ENCODE measurements at regions not wholly inside any gene's neighbourhood (a gene's known extent, or its start where the extent isn't known, plus 50 kb on each side); places are given as distances from the start of the nearest gene placed in this dataset.

DNA sequence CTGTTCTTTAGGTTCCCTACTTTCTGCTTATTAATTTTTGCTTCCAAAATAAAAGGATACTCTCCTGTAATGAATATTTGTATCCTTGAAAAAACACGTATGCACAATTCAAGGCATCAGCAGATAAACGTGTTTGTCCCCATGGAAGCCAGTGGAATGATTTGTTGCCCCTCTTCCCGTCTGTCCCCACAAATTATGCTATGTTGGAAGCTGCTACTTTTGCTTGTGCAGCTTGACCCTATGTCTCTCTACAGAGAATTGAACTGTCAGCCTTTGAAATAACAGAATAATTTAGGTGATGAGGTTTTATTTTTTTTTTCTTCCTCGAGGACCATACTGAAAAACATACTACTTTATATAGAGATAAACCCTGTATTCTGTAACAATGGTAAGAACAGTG, 401.5 kb upstream of the GOLIM4 start:
- DNase-seq: no peak

DNA sequence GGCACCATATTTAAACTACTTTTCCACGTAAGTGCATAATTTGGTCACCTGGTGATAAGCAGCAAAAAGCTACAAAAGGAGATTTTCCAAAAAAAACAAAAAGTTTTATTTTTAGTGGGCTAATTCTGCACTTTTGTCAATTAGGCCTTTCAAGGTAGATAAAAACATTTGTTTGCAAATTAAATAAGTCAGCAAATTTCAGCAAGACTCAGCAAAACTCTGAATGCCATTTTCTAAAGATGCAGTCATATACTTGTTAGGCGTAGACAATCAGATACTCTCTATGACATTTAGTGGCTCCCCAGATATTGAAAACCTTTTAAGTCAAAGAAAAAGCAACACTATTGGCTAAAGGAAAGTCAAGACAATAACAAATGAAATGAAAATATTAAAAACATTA, 400.2 kb upstream of the GOLIM4 start:
- DNase-seq: no peak

DNA sequence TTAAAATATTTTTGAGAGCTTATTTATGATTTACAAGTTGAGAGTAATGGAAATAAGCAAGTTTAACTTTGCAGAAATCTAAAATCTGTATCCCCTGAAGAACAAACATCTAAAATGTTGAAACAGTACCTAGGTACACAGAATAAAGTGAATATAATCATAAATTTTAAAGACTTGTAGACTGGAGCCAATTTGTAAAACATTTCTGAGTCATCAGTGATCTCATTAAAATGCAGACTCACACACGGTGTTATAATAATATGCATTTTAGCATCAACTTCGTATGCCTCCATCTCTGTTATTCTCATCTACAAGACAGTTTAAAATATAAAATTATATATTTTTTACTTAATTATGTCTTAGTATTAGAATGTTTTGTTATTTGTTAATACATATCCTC, 399.5 kb upstream of the GOLIM4 start:
- DNase-seq: no peak

DNA sequence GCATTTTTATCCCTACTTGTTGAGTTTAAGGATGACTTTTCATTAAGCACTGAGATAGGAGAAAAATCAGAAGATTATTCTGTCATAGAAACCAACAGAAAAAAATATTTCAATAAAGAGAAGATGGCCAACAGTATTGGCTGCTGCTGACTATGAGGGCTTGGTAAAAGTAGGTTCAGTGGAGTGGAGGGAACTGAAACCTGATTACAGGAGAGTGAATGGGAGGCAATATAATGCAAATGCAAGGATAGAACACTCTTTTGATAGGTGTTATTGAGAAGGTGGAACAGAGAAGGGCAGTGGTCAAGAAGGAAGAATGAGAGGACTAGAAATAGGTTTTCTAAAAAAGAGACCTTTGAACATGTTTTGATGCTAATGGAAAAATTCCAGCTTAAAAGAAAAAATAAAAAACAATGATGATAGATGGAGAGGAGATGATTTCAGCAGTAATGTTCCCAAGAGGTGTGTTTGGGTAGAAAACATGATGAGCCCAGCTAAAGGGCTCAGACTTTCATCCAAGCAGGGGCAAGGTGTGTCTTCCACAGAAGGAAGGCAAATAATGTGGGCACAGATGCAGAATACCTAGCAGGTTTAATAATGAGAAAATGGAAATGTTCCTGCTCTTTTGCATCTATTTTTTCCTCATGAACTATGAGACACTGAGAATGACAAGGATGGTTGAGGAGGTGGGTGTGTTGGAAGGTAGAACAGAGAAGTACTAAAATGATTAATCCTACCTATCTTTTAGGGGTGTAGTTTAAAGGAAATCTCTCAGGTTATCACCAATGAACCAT, 397.9 kb upstream of the GOLIM4 start:
- no peak for DNase-seq

DNA sequence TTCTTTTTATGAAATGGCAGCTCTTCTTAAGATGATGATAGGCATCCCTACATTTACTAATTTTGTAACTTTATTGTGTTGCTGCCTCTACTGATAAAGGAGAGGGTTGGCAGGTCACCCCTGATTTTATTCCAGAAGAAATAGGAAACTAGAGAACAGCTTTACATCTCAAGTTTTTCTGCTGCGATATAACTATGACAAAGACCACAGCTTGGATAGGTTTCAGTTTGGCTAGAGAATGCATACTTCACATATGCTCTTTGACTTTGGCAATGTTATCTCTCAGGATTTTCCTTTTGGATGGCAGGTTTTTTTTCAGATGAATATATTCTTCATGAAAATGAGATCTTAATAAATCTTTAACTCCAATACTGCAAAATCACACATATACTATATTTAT, 395.3 kb upstream of the GOLIM4 start:
- DNase-seq: no peak

DNA sequence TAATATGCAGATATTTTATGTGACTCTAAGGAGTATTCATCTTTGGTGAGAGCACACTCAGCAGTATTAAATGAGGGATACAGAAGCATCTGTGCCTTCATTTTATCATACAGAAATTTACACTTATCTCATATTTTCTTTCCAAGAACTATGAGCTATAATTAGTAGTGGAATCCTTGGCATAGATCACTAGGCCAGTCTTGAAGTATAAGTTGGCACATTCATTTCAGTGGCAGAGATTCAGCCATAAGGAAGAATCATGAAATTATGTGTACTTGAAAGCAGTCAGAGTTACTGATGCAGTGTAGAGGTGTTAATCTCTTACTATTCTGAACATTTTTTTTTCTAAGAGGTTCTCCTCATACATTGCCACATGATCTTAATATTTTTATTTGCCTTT, 393.6 kb upstream of the GOLIM4 start:
- no peak for DNase-seq

DNA sequence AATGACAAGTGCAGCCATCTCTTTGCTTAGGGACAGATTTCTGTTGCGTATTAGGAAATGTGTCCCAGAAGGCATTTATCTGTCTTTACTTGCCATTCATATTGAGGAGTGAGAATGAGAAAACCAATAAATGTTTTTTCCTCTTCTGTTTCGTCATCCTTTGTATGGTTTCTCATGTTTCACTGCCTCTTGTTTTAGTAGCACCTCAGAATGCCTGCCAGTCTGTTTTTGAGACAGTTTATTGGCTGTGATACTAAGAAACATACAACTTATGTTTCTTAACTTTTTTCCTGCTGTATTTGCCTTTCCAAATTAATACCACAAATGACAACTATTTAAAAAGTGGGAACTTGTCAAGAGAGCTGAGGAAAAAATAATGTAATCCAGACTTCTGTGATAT, 390.2 kb upstream of the GOLIM4 start:
- DNase-seq: no peak

DNA sequence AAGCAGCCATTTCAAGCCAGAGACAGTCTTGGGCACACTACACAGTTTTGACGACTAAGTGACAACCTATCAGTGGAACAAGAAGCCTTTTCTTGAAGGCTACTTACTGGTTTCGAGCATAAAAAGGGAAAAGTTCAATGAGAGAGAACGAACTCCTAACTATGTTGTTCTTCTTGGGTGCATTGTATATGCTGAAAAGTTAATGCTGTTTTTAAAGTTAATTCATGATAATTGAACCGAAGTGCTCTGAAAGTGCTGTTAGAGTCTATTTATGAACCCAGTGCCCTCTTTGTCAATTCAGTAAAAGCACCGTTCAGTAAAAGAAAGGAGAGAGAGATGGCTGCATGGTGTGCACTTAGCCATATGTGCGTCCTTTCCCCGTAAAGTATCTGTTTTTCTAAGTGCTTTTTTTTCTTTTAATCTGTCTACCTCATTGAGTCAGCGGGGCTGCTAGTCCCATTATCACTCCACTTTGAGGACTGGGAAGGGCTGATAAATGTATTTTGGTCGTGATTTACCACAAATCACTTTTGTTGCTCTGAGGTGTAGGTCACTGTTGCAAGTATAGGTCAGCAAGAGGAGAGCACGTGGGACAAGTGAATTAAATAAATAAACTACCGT, 380.7 kb upstream of the GOLIM4 start:
- no peak for DNase-seq

DNA sequence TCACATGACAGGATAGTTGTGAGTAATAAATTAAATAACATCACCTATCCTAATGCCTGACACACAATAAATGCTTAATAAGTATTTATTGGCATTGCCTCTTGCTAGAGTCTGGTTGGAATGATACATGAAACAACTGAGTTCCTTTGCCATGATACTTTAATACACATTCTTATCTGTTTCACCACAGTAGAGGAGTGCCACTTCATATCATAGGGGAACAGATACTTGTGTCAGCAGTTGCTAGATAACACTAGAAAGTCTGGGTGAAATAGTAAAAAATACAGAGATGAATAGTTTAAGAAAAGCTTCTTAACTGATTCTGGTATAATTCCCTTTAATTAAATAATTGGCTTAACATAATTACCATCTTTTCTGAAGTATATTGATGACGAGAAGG, 380.0 kb upstream of the GOLIM4 start:
- DNase-seq: no peak

DNA sequence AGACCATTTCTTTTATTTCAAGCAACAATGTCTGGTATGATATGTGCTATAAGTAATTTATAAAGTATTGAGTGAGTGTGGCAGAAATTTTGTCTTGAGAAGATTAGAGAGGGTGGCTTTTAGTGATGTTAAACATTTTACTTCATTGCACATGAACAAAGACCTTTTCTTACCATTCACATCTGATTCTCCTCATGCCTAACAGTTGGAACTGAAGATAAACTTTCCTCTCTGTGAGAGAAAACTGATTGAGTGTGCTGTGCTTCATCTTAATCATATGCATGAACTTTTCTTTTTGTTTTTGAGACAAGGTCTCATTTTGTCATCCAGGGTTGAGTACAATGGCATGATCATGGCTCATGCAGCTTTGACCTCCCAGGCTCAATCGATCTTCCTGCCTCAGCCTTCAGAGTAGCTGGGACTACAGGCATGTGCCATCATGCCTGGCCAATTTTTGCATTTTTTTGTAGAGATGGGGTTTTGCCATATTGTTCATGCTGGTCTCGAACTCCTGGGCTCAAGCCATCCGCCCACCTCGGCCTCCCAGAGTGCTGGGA, 377.7 kb upstream of the GOLIM4 start:
- no peak for DNase-seq

DNA sequence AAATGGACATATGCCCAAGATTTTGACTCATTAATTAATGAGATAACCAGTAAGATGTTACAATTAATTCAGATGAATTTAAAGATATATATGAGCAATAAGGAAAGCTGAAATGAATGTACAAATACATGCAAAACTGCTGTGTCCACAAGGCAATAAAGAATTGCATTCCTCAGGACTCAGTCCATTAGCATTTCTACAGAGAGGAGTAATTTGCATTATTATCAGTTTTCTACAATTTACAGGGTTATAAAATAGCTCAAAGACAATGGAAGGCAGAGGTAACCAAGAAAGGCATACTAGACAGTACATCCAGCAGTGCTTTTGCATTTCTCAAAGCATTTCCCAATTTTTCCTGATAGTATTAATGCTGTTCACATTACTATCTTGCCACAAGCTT, 377.1 kb upstream of the GOLIM4 start:
- no peak for DNase-seq

DNA sequence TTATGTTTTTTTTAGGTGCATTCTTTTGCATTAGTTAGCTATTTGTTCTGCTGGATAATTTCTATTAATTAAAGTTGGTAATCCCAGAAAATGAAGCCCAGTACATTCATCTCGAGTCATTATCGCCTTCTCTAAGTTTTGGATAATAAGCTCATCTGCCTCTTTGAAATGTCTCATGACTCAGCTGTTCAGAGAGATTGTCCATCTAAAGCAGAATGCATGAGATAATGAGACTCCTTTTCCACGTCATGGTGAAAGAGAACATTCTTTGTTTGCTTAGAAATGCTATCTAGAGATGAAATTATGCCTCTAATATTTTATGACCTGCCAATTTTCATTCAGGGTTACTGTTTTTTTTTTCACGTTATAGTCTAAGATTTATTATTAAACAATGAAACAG, 374.7 kb upstream of the GOLIM4 start:
- no peak for DNase-seq

DNA sequence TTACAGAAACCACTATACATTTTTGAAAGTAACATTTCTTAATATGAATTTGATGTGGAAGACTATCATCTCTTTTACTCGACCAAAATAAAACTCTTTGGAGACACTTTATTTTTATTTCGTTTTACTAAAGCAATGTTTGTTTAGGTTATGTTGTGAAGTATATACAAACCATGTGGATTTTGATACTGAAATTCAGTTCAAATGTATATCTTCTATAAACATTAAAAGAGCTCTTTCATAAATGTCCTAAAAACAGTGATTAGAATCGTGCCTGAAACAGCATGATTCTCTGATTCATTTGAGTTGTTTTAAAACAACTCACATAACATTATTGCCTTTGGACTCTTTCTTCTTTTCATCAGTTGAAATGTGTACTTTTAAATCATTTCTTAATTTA, 373.7 kb upstream of the GOLIM4 start:
- no peak for DNase-seq

DNA sequence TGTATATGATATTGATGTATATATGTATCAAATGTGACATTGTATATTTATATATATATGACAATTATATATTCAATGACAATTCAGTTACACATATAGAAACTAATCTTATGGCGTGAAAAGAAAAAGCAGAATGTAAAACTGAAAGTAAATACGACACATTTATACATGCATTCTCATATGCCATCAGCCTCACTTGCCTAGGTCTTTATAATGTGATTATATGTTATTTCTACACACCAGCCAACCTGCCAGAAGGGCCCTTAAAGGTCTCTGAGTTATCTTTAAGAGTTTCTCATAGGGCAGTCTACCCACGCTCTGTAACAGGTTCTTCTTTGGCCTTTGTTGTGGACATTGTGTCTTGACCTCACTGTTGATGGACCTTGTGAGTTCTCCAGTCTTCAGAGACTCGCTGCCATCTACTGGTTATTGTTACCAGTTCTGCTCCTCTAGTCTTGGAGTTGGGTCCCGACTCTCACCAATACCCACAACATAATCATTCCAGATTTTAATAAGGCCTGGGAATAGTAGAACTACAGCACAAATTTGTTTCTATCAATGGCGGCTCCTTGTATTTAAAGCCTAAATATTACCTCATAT, 371.5 kb upstream of the GOLIM4 start:
- peak; percentile 10 for DNase-seq

DNA sequence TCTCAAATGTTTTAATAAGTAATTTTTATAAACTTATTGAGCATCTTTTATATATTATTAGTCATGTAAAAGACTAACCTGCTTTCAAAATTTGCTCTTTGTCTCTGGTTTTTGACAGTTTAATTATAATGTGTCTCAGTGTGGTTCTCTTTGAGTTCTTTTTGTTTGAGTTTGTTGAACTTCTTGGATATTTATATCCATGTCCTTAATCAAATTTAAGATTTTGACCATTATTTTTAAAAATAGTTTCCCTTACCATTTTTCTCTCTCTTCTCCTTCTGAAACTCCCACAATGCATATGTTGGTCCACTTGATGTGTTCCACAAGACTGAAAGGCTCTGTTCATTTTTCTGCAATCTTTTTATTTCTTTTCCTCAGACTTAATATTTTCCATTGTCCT, 366.1 kb upstream of the GOLIM4 start:
- DNase-seq: no peak

DNA sequence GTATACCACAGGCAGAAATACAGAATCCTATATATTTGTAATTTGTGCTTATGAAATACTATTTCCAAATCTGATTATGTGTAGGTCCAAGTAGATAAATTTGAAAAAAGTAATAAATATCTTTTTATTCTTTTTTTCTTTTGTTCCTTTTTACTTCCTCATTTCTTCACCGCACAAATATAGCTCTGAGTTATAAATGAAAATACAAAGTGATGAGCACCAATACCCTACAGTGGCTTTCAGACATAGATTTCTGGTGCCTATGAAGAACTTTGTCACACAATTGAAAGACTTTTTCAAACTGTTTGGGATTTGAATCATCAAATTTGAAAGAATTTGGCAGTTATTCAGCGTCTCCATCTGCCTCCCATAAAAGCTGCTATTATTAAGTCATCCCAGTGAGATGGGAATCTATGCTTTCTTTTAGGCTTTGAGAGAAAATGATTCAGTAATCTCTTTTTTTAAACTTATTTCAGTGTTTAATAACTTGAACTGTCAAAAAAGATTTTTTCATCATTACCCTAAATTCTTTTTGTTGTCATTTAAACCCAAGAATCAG, 363.6 kb upstream of the GOLIM4 start:
- no peak for DNase-seq

DNA sequence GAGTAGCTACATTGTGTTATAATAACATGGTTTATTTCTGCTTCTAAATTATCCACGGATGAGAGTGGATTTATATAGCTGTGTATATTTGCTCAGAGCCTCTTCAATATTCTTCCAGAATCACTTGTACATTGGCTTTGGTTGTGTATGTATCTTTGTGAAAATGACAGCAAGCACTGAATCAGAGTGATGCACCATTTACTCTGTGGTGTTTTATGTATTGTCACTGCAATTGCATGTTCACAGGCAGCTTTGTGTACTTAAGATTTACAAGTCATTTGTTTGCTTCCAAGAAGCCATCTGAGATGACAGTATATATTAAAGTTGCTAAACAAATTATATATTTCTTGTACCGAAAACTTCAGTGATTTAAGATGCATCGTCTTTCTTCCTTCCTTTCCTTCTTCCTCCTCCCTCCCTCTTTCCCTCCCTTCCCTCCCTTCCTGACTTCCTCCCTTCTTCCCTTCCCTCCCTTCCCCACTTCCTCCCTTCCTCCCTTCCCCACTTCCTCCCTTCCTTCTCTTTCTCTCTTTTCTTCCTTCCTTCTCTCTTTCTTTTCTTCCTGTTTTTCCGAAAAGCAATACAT, 362.3 kb upstream of the GOLIM4 start:
- DNase-seq: peak; percentile 20

DNA sequence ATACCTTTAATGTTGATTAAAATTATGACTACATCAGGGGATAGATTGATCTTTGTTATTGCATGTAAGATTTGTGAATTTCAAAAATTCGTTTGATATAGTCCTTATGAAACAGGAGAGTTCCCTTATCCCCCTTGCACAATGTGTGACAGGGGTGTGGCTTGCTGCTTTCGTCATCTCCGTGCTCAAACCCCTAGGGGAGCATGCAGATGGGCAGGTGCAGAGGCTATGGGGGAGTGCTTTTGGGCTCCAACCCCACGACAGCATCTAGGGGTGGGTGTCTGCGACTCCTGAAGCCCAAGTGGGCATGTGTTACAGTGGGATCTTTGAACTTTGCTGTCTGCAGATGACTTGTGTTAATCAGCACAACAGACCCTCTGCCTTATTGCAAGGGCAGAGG, 360.1 kb upstream of the GOLIM4 start:
- no peak for DNase-seq

DNA sequence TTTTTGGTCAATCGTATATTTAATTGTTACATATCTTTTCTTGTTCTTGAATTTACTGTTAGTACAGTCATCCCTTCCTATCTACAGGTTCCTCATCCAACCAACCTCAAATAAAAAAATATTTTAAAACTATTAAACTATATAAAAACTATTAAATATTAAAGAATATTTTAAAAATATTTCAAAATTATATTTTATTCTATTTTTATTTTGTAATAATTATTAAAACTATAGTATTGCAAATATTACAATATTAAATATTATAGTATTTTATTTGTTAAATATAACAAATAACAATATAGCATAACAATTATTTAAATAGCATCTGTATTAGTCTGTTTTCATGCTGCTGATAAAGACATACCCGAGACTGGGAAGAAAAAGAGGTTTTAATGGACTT, 357.9 kb upstream of the GOLIM4 start:
- DNase-seq: no peak

DNA sequence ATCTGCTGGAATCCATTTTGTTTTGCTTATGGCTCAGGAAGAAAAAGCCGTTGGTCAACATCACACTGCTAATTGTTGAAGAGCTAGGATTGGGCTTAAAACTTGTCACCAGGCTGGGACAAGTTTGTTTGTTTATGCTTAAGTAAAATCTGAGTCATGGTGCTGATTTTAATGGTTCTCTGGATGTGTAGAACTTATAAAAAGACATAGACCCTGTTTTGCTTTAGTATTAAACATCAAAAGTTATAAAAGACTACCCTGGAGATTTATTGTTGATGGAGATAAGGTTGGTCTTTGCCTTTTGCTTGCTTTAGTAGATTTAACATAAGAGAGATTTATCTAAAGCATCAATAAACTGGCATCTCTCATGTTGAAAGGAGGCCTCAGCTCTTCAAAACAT, 348.2 kb upstream of the GOLIM4 start:
- no peak for DNase-seq

DNA sequence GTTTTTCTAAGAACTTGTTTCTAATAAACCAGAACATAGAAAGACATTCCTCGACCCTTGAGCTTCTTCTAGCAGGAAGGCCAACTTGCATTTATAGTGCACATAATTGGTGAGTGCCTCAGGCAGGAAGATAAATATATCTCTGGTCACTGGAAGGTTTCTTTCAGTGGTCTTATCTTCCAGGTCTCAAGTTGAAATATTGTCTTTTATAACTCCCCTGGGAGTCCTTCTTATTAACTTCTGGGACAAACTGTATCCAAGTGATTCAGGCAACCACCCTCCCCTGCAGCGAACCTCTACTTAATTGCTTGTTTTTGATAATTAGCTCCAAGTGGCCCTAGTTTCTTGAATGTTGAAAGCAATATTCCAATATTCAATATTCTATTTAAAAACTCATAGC, 346.8 kb upstream of the GOLIM4 start:
- no peak for DNase-seq

DNA sequence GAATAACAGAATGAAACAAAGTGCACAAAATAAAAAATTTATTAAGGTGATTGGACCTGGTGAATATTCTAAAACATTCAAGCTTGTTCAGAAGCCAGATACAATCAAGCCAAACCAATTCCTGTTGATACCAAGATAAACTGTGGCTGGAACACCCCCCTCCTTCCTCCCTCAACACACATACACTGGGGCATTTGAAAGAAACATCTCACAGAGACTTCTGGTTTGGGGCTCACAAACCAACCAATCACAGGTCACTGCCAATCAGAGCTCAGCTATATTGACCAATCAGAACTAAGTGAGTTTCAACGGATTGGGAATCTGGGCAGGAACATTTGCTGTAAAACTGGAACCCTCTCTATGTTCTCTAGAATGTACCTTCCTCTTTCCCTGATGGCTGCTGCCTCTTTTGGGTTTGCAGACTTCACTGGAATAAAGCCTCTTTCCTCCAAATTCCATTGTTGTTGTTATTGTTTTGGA, 340.6 kb upstream of the GOLIM4 start:
- no peak for DNase-seq

DNA sequence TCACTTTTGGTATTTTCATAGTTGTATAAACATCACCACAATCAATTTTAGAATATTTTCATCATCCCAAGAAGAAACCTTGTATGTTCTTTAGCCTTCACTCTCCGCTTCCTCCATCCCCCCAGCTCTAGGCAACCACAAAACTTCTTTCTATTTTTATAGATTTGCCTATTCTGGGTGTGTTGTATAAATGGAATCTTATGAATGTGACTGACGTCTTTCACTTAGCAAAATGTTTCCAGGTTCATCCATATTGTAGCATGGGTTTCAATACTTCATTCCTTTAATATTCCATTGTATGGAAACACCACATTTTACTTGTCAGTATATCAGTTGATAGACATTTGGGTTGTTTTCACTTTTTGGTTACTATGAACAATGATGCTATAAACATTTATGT, 335.8 kb upstream of the GOLIM4 start:
- no peak for DNase-seq
